Upper lobe of left lung (tissue), 4 donors: ENCODE measurements at regions not wholly inside any gene's neighbourhood (a gene's known extent, or its start where the extent isn't known, plus 50 kb on each side); places are given as distances from the start of the nearest gene placed in this dataset.

Experiments used
- CTCF ChIP-seq, 6 experiments: fragments of 450-650 bp in 4 of 6; fragments of 200-600 bp in 2 of 6; sonication (generic) in 2 of 6; IDR thresholded peaks; one replicate each; pipeline ENCODE4 v1.5.1; 2016 to 2019; ENCODE audit warnings: antibody characterized with exemption in 6 of 6
- EP300 ChIP-seq, 4 donors: sonication (generic); formaldehyde crosslinking; IDR thresholded peaks; one replicate each; pipeline ENCODE4 v1.5.1; 2017; ENCODE audit warnings: antibody characterized with exemption in 4 of 4, control low read depth in 2 of 4
- POLR2A ChIP-seq, 4 donors: fragments of 450-650 bp; IDR thresholded peaks; one replicate each; pipeline ENCODE4 v1.5.1; 2016 to 2017; ENCODE audit warnings: antibody characterized with exemption in 4 of 4, mild to moderate bottlenecking in 2 of 4

GRCh38 chr12:19959353-19959752, 409.0 kb upstream of the PDE3A start:
- TF ChIP-seq CTCF (IDR thresholded peaks at IDR 0.05) (no peak), POLR2A (IDR thresholded peaks at IDR 0.05) (no peak), EP300 (IDR thresholded peaks at IDR 0.05) (no peak)
